ENCODE measurements at regions not wholly inside any gene's neighbourhood (a gene's known extent, or its start where the extent isn't known, plus 50 kb on each side); places are given as distances from the start of the nearest gene placed in this dataset.

GRCh38 chr6:27575594-27576361 is 102.9 kb upstream of the ZNF184 start:
- H3K27me3 Mint-ChIP-seq (ENCODE audit: insufficient read depth, unreplicated experiment), result no peaks in the 10 kb centered on the region
- intact Hi-C loops (cut with micrococcal nuclease; ENCODE audit: unreplicated experiment), result no loop called here
- no peaks in the 10 kb centered on the region for H3K36me3 ChIP-seq (ENCODE audit: control insufficient read depth, insufficient read depth, low read length)
- H3K4me1 Mint-ChIP-seq (ENCODE audit: low read depth, unreplicated experiment), result no peaks in the 10 kb centered on the region
- TF ChIP-seq CTCF (IDR thresholded peaks at IDR 0.05; ENCODE audit: insufficient read depth in 1 of 2, low read depth in 1 of 2, low read length in 1 of 2, severe bottlenecking in 1 of 2, unreplicated experiment in 1 of 2), result no peak
- no peak overlapping the region for H3K4me3 ChIP-seq (ENCODE audit: low read depth, low read length)
- no TSS peak for BruUV-seq (replicated peaks)
- no peaks in the 10 kb centered on the region for H3K9me3 ChIP-seq
- H3K27me3 ChIP-seq (replicated peaks; ENCODE audit: control insufficient read depth, insufficient read depth, low read length), result no peaks in the 10 kb centered on the region
- no peaks in the 10 kb centered on the region for H3K36me3 Mint-ChIP-seq (ENCODE audit: insufficient read depth, unreplicated experiment)
- no peaks in the 10 kb centered on the region for H3K4me1 ChIP-seq
- POLR2A ChIA-PET, result interaction anchor here (0.6 kb wide), 1 partner anchor 8 kb away, joined by 5 read pairs; no protein-coding TSS in a partner anchor
- no peak overlapping the region for H3K27ac Mint-ChIP-seq (ENCODE audit: unreplicated experiment)
- H3K4me3 Mint-ChIP-seq (ENCODE audit: unreplicated experiment), result no peak overlapping the region
- no peak for DNase-seq
- H3K9me3 Mint-ChIP-seq (ENCODE audit: unreplicated experiment), result no peaks in the 10 kb centered on the region
- CTCF ChIA-PET, result no interaction called here

- CTCF ChIA-PET, result no interaction called here
- Mint-ChIP-seq H3K9me3 (ENCODE audit: unreplicated experiment) (peaks cover 9% of the 10 kb centered on the region), H3K4me3 (ENCODE audit: unreplicated experiment) (peak overlapping the region; percentile 59), H3K27me3 (ENCODE audit: insufficient read depth, unreplicated experiment) (no peaks in the 10 kb centered on the region), H3K27ac (ENCODE audit: unreplicated experiment) (peak overlapping the region; percentile 89), H3K36me3 (ENCODE audit: insufficient read depth, unreplicated experiment) (peaks cover 12% of the 10 kb centered on the region), H3K4me1 (ENCODE audit: low read depth, unreplicated experiment) (no peaks in the 10 kb centered on the region)
- Histone ChIP-seq H3K4me1 (peaks cover 33% of the 10 kb centered on the region), H3K36me3 (ENCODE audit: control insufficient read depth, insufficient read depth, low read length) (no peaks in the 10 kb centered on the region), H3K9me3 (no peaks in the 10 kb centered on the region), H3K27me3 (replicated peaks; ENCODE audit: control insufficient read depth, insufficient read depth, low read length) (no peaks in the 10 kb centered on the region), H3K4me3 (ENCODE audit: low read depth, low read length) (peak overlapping the region; percentile 15; the same call in 1 of the 2 replicates)
- no TSS peak for BruUV-seq (replicated peaks)
- POLR2A ChIA-PET, result no interaction called here
- TF ChIP-seq CTCF (IDR thresholded peaks at IDR 0.05; ENCODE audit: insufficient read depth in 1 of 2, low read depth in 1 of 2, low read length in 1 of 2, severe bottlenecking in 1 of 2, unreplicated experiment in 1 of 2), result no peak
- intact Hi-C loops (cut with micrococcal nuclease; ENCODE audit: unreplicated experiment), result loop anchor here (1.0 kb wide), 1 partner anchor 50 kb away; no protein-coding TSS in a partner anchor
- peak; percentile 80 to 82 for DNase-seq
Measured at GRCh38 chr6:27568226-27568897, 95.5 kb upstream of the ZNF184 start.

- intact Hi-C loops (cut with micrococcal nuclease; ENCODE audit: unreplicated experiment), result no loop called here
- Mint-ChIP-seq H3K4me1 (ENCODE audit: low read depth, unreplicated experiment) (no peaks in the 10 kb centered on the region), H3K27ac (ENCODE audit: unreplicated experiment) (peak overlapping the region; percentile 34), H3K9me3 (ENCODE audit: unreplicated experiment) (peaks cover 9% of the 10 kb centered on the region), H3K27me3 (ENCODE audit: insufficient read depth, unreplicated experiment) (no peaks in the 10 kb centered on the region), H3K4me3 (ENCODE audit: unreplicated experiment) (peak overlapping the region; percentile 40), H3K36me3 (ENCODE audit: insufficient read depth, unreplicated experiment) (peaks cover 12% of the 10 kb centered on the region)
- no peaks in the 10 kb centered on the region for H3K27me3 ChIP-seq (replicated peaks; ENCODE audit: control insufficient read depth, insufficient read depth, low read length)
- DNase-seq, result peak in 1 of 2 experiments; percentile 45
- no peaks in the 10 kb centered on the region for H3K9me3 ChIP-seq
- no peak overlapping the region for H3K4me3 ChIP-seq (ENCODE audit: low read depth, low read length)
- CTCF ChIA-PET, result interaction anchor here (0.6 kb wide), 1 partner anchor 10 kb away, joined by 3 read pairs; no protein-coding TSS in a partner anchor
- POLR2A ChIA-PET, result no interaction called here
- no peak for TF ChIP-seq CTCF (IDR thresholded peaks at IDR 0.05; ENCODE audit: insufficient read depth in 1 of 2, low read depth in 1 of 2, low read length in 1 of 2, severe bottlenecking in 1 of 2, unreplicated experiment in 1 of 2)
- no peaks in the 10 kb centered on the region for H3K36me3 ChIP-seq (ENCODE audit: control insufficient read depth, insufficient read depth, low read length)
- H3K4me1 ChIP-seq, result peaks cover 33% of the 10 kb centered on the region
- BruUV-seq (replicated peaks), result no TSS peak
Measured at GRCh38 chr6:27565839-27566779, 93.2 kb upstream of the ZNF184 start.
